Colonic mucosa (tissue), 4 donors: ENCODE measurements at regions not wholly inside any gene's neighbourhood (a gene's known extent, or its start where the extent isn't known, plus 50 kb on each side); places are given as distances from the start of the nearest gene placed in this dataset.

Experiments
- DNase-seq: peaks from one replicate; pipeline ENCODE4 v3.0.0-alpha.2; 2020
- H3K27ac ChIP-seq: fragments of 200-600 bp; one replicate; pipeline ENCODE4 v1.8.0; 2021
- H3K27me3 ChIP-seq: fragments of 200-600 bp; one replicate; pipeline ENCODE4 v1.8.0; 2021
- H3K36me3 ChIP-seq: fragments of 200-600 bp; one replicate; pipeline ENCODE4 v1.8.0; 2021
- H3K4me1 ChIP-seq: fragments of 200-600 bp; one replicate; pipeline ENCODE4 v1.8.0; 2021; ENCODE audit warnings: mild to moderate bottlenecking
- H3K4me3 ChIP-seq: fragments of 200-600 bp; one replicate; pipeline ENCODE4 v1.8.0; 2021
- H3K9ac ChIP-seq, 2 donors: one replicate each; pipeline ENCODE4 v1.7.0; 2013; ENCODE audit warnings: control low read depth in 2 of 2, low read depth in 2 of 2, low read length in 2 of 2
- H3K9me3 ChIP-seq: fragments of 200-600 bp; one replicate; pipeline ENCODE4 v1.8.0; 2021
- CTCF ChIP-seq: fragments of 200-600 bp; IDR thresholded peaks from one replicate; pipeline ENCODE4 v1.8.0; 2022; ENCODE audit warnings: antibody characterized with exemption, mild to moderate bottlenecking
- intact Hi-C: fragments of 100-400 bp; cut with DNase I; formaldehyde crosslinking; loops from one replicate; pipeline ENCODE4 v1.14.1; 2022
- donor health status: healthy.
- donor health status: DM: no; HTN: no; CAD: no.
- donor health status: DM: no; HTN: no; CAD: no.

- no peak overlapping the region for H3K9ac ChIP-seq
- H3K9me3 ChIP-seq = no peaks in the 10 kb centered on the region
- TF ChIP-seq CTCF = no peak
- no peaks in the 10 kb centered on the region for H3K27me3 ChIP-seq
- intact Hi-C loops = no loop called here
- H3K4me3 ChIP-seq = no peak overlapping the region
- DNase-seq = no peak
- no peaks in the 10 kb centered on the region for H3K36me3 ChIP-seq
- H3K4me1 ChIP-seq = no peaks in the 10 kb centered on the region
- H3K27ac ChIP-seq = no peak overlapping the region
These were observed 60.0 kb upstream of the VTCN1 start for GRCh38 chr1:117270679-117271078.

- no peak for DNase-seq
These were observed 58.1 kb upstream of the VTCN1 start for GRCh38 chr1:117268535-117269455.

DNA sequence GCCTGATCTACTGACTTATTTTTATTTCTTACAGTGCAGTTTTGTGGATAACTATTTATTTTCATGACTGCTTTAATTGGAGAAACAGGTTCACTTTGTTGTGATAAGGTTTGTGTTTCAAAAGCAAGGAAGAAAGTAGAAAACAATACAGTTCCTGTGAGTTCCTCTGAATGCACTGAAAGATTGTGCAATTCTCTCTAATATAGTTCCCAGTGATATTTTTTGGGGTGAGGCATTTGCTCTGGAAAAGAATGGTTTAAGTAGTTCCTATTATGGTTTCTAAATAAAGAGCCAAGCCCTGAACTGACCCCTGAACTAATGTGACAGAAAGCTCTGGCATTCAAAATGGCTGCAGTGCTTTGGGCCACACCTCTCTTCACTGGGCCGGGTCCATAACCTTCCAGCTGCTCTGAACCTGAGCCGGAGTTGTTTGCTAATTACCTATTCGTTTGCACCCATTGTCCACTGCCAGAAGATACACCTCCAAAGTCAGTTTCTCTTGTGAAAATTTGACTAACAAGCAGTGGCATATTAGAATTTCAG is 56.6 kb upstream of the VTCN1 start:
- Histone ChIP-seq H3K9me3 (no peaks in the 10 kb centered on the region), H3K4me3 (no peak overlapping the region), H3K9ac (no peak overlapping the region), H3K4me1 (no peaks in the 10 kb centered on the region), H3K36me3 (no peaks in the 10 kb centered on the region), H3K27ac (no peak overlapping the region), H3K27me3 (no peaks in the 10 kb centered on the region)
- DNase-seq = no peak
- intact Hi-C loops = no loop called here
- TF ChIP-seq CTCF = no peak

More at GRCh38 chr1:117268535-117269455, 58.1 kb upstream of the VTCN1 start:
- intact Hi-C loops = no loop called here
- H3K27ac ChIP-seq = no peak overlapping the region
- no peak overlapping the region for H3K4me3 ChIP-seq
- H3K4me1 ChIP-seq = no peaks in the 10 kb centered on the region
- H3K9ac ChIP-seq = no peak overlapping the region
- no peaks in the 10 kb centered on the region for H3K36me3 ChIP-seq
- H3K9me3 ChIP-seq = no peaks in the 10 kb centered on the region
- no peak for TF ChIP-seq CTCF
- H3K27me3 ChIP-seq = no peaks in the 10 kb centered on the region

GRCh38 chr1:117262976-117263375 is 52.2 kb upstream of the VTCN1 start:
- no peak for TF ChIP-seq CTCF
- DNase-seq = no peak
- intact Hi-C loops = no loop called here
- Histone ChIP-seq H3K36me3 (no peaks in the 10 kb centered on the region), H3K4me1 (no peaks in the 10 kb centered on the region), H3K9ac (no peak overlapping the region), H3K27ac (no peak overlapping the region), H3K9me3 (no peaks in the 10 kb centered on the region), H3K4me3 (no peak overlapping the region), H3K27me3 (no peaks in the 10 kb centered on the region)

- DNase-seq = no peak
- Histone ChIP-seq H3K9me3 (no peaks in the 10 kb centered on the region), H3K4me1 (no peaks in the 10 kb centered on the region), H3K4me3 (no peak overlapping the region), H3K27me3 (no peaks in the 10 kb centered on the region), H3K27ac (no peak overlapping the region), H3K9ac (no peak overlapping the region), H3K36me3 (no peaks in the 10 kb centered on the region)
- TF ChIP-seq CTCF = no peak
- intact Hi-C loops = no loop called here
These were observed 50.7 kb upstream of the VTCN1 start for GRCh38 chr1:117261424-117261785.
